ENCODE measurements at regions not wholly inside any gene's neighbourhood (a gene's known extent, or its start where the extent isn't known, plus 50 kb on each side); places are given as distances from the start of the nearest gene placed in this dataset.
"Not testable (repeated sequence)": the region's sequence is repeated elsewhere in the genome, so short reads cannot be mapped to it uniquely, and the experiment has no call there.

- no peaks in the 10 kb centered on the region for H3K27me3 ChIP-seq (ENCODE audit: insufficient read depth, poor library complexity, severe bottlenecking)
- TF ChIP-seq POLR2AphosphoS5 (IDR thresholded peaks at IDR 0.05; ENCODE audit: low read depth): no peak
- TF ChIP-seq SPI1 (IDR thresholded peaks at IDR 0.05; ENCODE audit: borderline replicate concordance, low read depth): no peak
- TF ChIP-seq, protein P1, sequence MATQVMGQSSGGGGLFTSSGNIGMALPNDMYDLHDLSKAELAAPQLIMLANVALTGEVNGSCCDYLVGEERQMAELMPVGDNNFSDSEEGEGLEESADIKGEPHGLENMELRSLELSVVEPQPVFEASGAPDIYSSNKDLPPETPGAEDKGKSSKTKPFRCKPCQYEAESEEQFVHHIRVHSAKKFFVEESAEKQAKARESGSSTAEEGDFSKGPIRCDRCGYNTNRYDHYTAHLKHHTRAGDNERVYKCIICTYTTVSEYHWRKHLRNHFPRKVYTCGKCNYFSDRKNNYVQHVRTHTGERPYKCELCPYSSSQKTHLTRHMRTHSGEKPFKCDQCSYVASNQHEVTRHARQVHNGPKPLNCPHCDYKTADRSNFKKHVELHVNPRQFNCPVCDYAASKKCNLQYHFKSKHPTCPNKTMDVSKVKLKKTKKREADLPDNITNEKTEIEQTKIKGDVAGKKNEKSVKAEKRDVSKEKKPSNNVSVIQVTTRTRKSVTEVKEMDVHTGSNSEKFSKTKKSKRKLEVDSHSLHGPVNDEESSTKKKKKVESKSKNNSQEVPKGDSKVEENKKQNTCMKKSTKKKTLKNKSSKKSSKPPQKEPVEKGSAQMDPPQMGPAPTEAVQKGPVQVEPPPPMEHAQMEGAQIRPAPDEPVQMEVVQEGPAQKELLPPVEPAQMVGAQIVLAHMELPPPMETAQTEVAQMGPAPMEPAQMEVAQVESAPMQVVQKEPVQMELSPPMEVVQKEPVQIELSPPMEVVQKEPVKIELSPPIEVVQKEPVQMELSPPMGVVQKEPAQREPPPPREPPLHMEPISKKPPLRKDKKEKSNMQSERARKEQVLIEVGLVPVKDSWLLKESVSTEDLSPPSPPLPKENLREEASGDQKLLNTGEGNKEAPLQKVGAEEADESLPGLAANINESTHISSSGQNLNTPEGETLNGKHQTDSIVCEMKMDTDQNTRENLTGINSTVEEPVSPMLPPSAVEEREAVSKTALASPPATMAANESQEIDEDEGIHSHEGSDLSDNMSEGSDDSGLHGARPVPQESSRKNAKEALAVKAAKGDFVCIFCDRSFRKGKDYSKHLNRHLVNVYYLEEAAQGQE (IDR thresholded peaks at IDR 0.05; ENCODE audit: insufficient replicate concordance, low read depth): no peak
- no peak for TF ChIP-seq CTCF (IDR thresholded peaks at IDR 0.05; ENCODE audit: insufficient read depth, low read length)
- no peak for TF ChIP-seq GABPA (IDR thresholded peaks at IDR 0.05; ENCODE audit: low read depth)
- H3K4me3 ChIP-seq (replicated peaks; ENCODE audit: insufficient read depth, low read length): no peak overlapping the region
- DNase-seq (ENCODE audit: low read depth in 1 of 2, low spot score in 1 of 2): no peak
- no peak overlapping the region for H3K27ac ChIP-seq (replicated peaks)
Measured at GRCh38 chr9:101848485-101848919, 110.1 kb upstream of the GRIN3A start.

DNA sequence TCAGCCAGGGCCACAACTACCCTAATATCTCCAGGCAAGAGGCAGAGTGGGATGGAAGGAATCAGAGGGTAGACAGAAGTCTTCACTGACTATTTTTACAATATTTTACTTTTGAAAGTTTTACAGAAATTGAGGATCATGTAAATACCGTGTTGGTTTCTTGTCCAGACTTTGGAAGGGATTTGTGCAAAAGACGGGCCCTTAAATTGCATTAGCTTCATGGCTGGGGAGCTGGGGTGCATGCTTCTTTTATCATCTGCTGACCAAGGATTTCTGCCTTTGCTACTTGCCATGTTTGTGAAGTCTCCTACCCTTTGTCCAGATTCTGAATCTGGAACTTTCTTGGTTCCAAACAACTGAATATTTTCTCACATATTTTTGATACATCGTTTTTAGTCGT is 107.7 kb upstream of the GRIN3A start:
- H3K27ac ChIP-seq (replicated peaks): no peak overlapping the region
- DNase-seq (ENCODE audit: low read depth in 1 of 2, low spot score in 1 of 2): no peak
- TF ChIP-seq GABPA (IDR thresholded peaks at IDR 0.05; ENCODE audit: low read depth): no peak
- no peak for TF ChIP-seq SPI1 (IDR thresholded peaks at IDR 0.05; ENCODE audit: borderline replicate concordance, low read depth)
- TF ChIP-seq POLR2AphosphoS5 (IDR thresholded peaks at IDR 0.05; ENCODE audit: low read depth): no peak
- TF ChIP-seq, protein P1 (IDR thresholded peaks at IDR 0.05; ENCODE audit: insufficient replicate concordance, low read depth): no peak
- no peak for TF ChIP-seq CTCF (IDR thresholded peaks at IDR 0.05; ENCODE audit: insufficient read depth, low read length)

DNA sequence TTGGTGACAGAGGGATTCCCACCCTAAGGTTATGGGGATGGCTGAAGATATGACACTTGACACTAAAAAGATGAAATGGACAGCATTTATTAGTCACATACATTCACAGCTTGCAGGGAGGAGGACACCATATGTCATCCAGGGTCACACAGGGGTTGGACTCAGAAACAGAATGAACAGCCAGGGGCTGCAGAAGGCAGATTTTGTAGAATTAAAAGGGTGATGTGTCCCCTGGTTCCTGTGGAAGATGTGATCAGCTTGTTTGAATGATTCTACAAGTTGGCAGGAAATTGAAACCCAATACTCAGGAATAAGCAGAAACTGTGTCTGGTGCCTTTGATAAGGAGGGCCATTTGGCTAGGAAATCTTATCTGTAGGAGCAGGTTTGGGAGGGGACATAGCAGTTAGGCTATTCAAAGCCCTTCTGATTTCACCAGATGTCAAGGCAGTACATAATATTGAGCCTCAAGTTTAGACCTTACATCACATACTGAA is 102.3 kb upstream of the GRIN3A start:
- DNase-seq (ENCODE audit: low read depth in 1 of 2, low spot score in 1 of 2): no peak
- TF ChIP-seq SPI1 (IDR thresholded peaks at IDR 0.05; ENCODE audit: borderline replicate concordance, low read depth): no peak
- TF ChIP-seq, protein P1 (IDR thresholded peaks at IDR 0.05; ENCODE audit: insufficient replicate concordance, low read depth): no peak
- TF ChIP-seq POLR2AphosphoS5 (IDR thresholded peaks at IDR 0.05; ENCODE audit: low read depth): no peak
- no peak for TF ChIP-seq GABPA (IDR thresholded peaks at IDR 0.05; ENCODE audit: low read depth)
- no peak for TF ChIP-seq CTCF (IDR thresholded peaks at IDR 0.05; ENCODE audit: insufficient read depth, low read length)
- Histone ChIP-seq H3K4me3 (replicated peaks; ENCODE audit: insufficient read depth, low read length) (no peak overlapping the region), H3K27ac (replicated peaks) (no peak overlapping the region), H3K27me3 (ENCODE audit: insufficient read depth, poor library complexity, severe bottlenecking) (no peaks in the 10 kb centered on the region)

More for the DNA sequence above, 107.7 kb upstream of the GRIN3A start:
- H3K4me3 ChIP-seq (replicated peaks; ENCODE audit: insufficient read depth, low read length): no peak overlapping the region
- H3K27me3 ChIP-seq (ENCODE audit: insufficient read depth, poor library complexity, severe bottlenecking): no peaks in the 10 kb centered on the region

GRCh38 chr9:101838988-101839387 is 100.5 kb upstream of the GRIN3A start:
- H3K4me3 ChIP-seq (replicated peaks; ENCODE audit: insufficient read depth, low read length); DNase-seq (ENCODE audit: low read depth in 1 of 2, low spot score in 1 of 2): not testable (repeated sequence)

More at GRCh38 chr9:101838988-101839387, 100.5 kb upstream of the GRIN3A start:
- H3K27ac ChIP-seq (replicated peaks); H3K27me3 ChIP-seq (ENCODE audit: insufficient read depth, poor library complexity, severe bottlenecking): not testable (repeated sequence)
